MM.1S (cell line): ENCODE measurements at regions not wholly inside any gene's neighbourhood (a gene's known extent, or its start where the extent isn't known, plus 50 kb on each side); places are given as distances from the start of the nearest gene placed in this dataset.

Source experiments
- CTCF ChIP-seq: fragments of 300-600 bp; sonication (generic); IDR thresholded peaks from 2 replicates; pipeline ENCODE4 v1.5.1; 2016; ENCODE audit warnings: antibody characterized with exemption, low read length, mixed read lengths
- EZH2 ChIP-seq: fragments of 300-600 bp; sonication (generic); optimal IDR thresholded peaks from 2 replicates; pipeline ENCODE3; 2017; ENCODE audit warnings: low read depth, mild to moderate bottlenecking, antibody characterized with exemption, low read length, mixed read lengths

DNA sequence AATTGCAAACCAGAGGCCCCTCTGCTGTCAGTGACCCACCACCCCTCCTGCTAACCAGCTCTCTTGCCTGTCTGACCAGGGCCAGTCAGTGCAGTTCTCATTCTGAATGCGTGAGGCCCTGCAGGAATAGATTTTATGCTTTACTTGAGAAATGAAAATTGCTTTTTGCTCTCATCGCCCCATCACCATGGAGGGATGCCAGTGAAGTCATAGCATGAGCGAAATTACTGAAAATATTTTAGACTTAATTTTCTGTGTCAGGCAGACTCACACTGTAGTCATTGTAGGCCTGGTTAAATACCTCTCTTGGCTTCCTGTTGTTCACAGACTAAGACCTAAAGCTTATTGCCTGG, 490.5 kb upstream of the CDH5 start:
- no peak for TF ChIP-seq CTCF
- TF ChIP-seq EZH2, result no peak
